Erythroblast (primary cell): ENCODE measurements at regions not wholly inside any gene's neighbourhood (a gene's known extent, or its start where the extent isn't known, plus 50 kb on each side); places are given as distances from the start of the nearest gene placed in this dataset.
"Not testable (repeated sequence)": the region's sequence is repeated elsewhere in the genome, so short reads cannot be mapped to it uniquely, and the experiment has no call there.

ENCODE experiments used
- GATA1 ChIP-seq: IDR thresholded peaks from 2 replicates; pipeline ENCODE4 v1.6.1; 2011; ENCODE audit warnings: low read depth, mild to moderate bottlenecking, control low read depth, low read length, moderate library complexity
- POLR2A ChIP-seq: IDR thresholded peaks from 2 replicates; pipeline ENCODE4 v1.6.1; 2011; ENCODE audit warnings: mild to moderate bottlenecking, low read length

GRCh38 chr2:138099288-138099687 is 135.0 kb downstream of the HNMT start:
- not testable (repeated sequence) for TF ChIP-seq POLR2A, GATA1
